H1 (cell line): ENCODE measurements at regions not wholly inside any gene's neighbourhood (a gene's known extent, or its start where the extent isn't known, plus 50 kb on each side); places are given as distances from the start of the nearest gene placed in this dataset.

Experiments used
- CBX5 ChIP-seq: fragments of 300-800, 300-1000 bp; sonication (generic); IDR thresholded peaks from 2 replicates; pipeline ENCODE4 v1.7.1; 2016; ENCODE audit warnings: antibody characterized with exemption, low read length, low read depth
- CTCF ChIP-seq, 3 experiments: IDR thresholded peaks; 1 replicate in 2 of 3; 2 replicates in 1 of 3; pipeline versions ENCODE4 v1.5.1 to v1.6.1; 2011; ENCODE audit warnings: low read length in 3 of 3, mild to moderate bottlenecking in 3 of 3, inconsistent platforms in 2 of 3, low read depth in 1 of 3, moderate library complexity in 1 of 3; ENCODE audit not compliant: insufficient read depth in 1 of 3; ENCODE audit errors: control extremely low read depth in 1 of 3
- E2F6 ChIP-seq: IDR thresholded peaks from 2 replicates; pipeline ENCODE4 v1.6.1; 2012; ENCODE audit warnings: inconsistent platforms
- EZH2 ChIP-seq: fragments of 200-600 bp; sonication (generic); IDR thresholded peaks from 2 replicates; pipeline ENCODE4 v1.7.1; 2012; ENCODE audit warnings: low read depth, mild to moderate bottlenecking, moderate library complexity, low read length, inconsistent platforms; ENCODE audit not compliant: severe bottlenecking
- SIN3A ChIP-seq, 2 experiments: IDR thresholded peaks in 1 of 2; conservative IDR thresholded peaks in 1 of 2; 2 replicates each; pipeline ENCODE4 v1.6.1; 2011 to 2012; ENCODE audit warnings: low read length in 2 of 2, improper control_type of control experiment in 1 of 2, low read depth in 1 of 2, mild to moderate bottlenecking in 1 of 2
- SRF ChIP-seq: IDR thresholded peaks from 2 replicates; pipeline ENCODE4 v1.6.1; 2011; ENCODE audit warnings: mild to moderate bottlenecking, low read depth, low read length, moderate library complexity
- TAF7 ChIP-seq: optimal IDR thresholded peaks from 2 replicates; pipeline ENCODE3; 2011; ENCODE audit warnings: low read depth, mild to moderate bottlenecking, inconsistent platforms, low read length, moderate library complexity, borderline replicate concordance
- TF ChIP-seq, protein P1 (sequence below): IDR thresholded peaks from 2 replicates; pipeline ENCODE4 v1.6.1; 2011; ENCODE audit warnings: low read depth, mild to moderate bottlenecking, low read length; ENCODE audit not compliant: insufficient read depth

GRCh38 chr2:219783359-219783975 lies 156.0 kb downstream of the SLC4A3 start:
- TF ChIP-seq EZH2, result no peak
- no peak for TF ChIP-seq CTCF (IDR thresholded peaks at IDR 0.05; ENCODE audit: control extremely low read depth in 1 of 3, insufficient read depth in 1 of 3, low read depth in 1 of 3, low read length in 3 of 3)
- TF ChIP-seq TAF7, result no peak
- no peak for TF ChIP-seq CBX5
- TF ChIP-seq E2F6, result no peak
- TF ChIP-seq SIN3A (conservative IDR thresholded peaks at IDR 0.05 in 1 of 2, IDR thresholded peaks at IDR 0.05 in 1 of 2; ENCODE audit: low read depth in 1 of 2, low read length in 2 of 2), result no peak
- no peak for TF ChIP-seq SRF
- TF ChIP-seq, protein P1, sequence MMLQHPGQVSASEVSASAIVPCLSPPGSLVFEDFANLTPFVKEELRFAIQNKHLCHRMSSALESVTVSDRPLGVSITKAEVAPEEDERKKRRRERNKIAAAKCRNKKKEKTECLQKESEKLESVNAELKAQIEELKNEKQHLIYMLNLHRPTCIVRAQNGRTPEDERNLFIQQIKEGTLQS, result no peak
